ENCODE measurements at regions not wholly inside any gene's neighbourhood (a gene's known extent, or its start where the extent isn't known, plus 50 kb on each side); places are given as distances from the start of the nearest gene placed in this dataset.
A peak's percentile ranks its signal among the peaks of the same experiment; 100 is the strongest.

- TF ChIP-seq, protein P1, sequence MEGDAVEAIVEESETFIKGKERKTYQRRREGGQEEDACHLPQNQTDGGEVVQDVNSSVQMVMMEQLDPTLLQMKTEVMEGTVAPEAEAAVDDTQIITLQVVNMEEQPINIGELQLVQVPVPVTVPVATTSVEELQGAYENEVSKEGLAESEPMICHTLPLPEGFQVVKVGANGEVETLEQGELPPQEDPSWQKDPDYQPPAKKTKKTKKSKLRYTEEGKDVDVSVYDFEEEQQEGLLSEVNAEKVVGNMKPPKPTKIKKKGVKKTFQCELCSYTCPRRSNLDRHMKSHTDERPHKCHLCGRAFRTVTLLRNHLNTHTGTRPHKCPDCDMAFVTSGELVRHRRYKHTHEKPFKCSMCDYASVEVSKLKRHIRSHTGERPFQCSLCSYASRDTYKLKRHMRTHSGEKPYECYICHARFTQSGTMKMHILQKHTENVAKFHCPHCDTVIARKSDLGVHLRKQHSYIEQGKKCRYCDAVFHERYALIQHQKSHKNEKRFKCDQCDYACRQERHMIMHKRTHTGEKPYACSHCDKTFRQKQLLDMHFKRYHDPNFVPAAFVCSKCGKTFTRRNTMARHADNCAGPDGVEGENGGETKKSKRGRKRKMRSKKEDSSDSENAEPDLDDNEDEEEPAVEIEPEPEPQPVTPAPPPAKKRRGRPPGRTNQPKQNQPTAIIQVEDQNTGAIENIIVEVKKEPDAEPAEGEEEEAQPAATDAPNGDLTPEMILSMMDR (IDR thresholded peaks at IDR 0.05), result no peak
- Histone ChIP-seq H3K4me3 (ENCODE audit: low read depth in 1 of 2, low read length in 1 of 2) (no peak overlapping the region), H3K27me3 (no peaks in the 10 kb centered on the region), H3K9me3 (no peaks in the 10 kb centered on the region), H3K36me3 (no peaks in the 10 kb centered on the region), H3K4me1 (ENCODE audit: control insufficient read depth in 1 of 2, insufficient read depth in 1 of 2, low read depth in 1 of 2, low read length in 1 of 2) (no peaks in the 10 kb centered on the region), H3K27ac (no peak overlapping the region)
Measured at GRCh38 chr12:47573146-47573659, 132.6 kb downstream of the RPAP3 start.

GRCh38 chr12:47570151-47570550 is 135.7 kb downstream of the RPAP3 start:
- TF ChIP-seq, protein P1 (IDR thresholded peaks at IDR 0.05), result no peak
- Histone ChIP-seq H3K36me3 (no peaks in the 10 kb centered on the region), H3K27ac (no peak overlapping the region), H3K4me3 (ENCODE audit: low read depth in 1 of 2, low read length in 1 of 2) (no peak overlapping the region), H3K9me3 (no peaks in the 10 kb centered on the region), H3K27me3 (no peaks in the 10 kb centered on the region), H3K4me1 (ENCODE audit: control insufficient read depth in 1 of 2, insufficient read depth in 1 of 2, low read depth in 1 of 2, low read length in 1 of 2) (no peaks in the 10 kb centered on the region)

- TF ChIP-seq, protein P1 (IDR thresholded peaks at IDR 0.05), result no peak
- H3K9me3 ChIP-seq, result no peaks in the 10 kb centered on the region
- peaks cover 50 to 58% of the 10 kb centered on the region in 2 experiments for H3K4me1 ChIP-seq (ENCODE audit: control insufficient read depth in 1 of 2, insufficient read depth in 1 of 2, low read depth in 1 of 2, low read length in 1 of 2)
- H3K4me3 ChIP-seq (ENCODE audit: low read depth in 1 of 2, low read length in 1 of 2), result no peak overlapping the region
- no peaks in the 10 kb centered on the region for H3K36me3 ChIP-seq
- H3K27me3 ChIP-seq, result no peaks in the 10 kb centered on the region
- peak overlapping the region; percentile 89 for H3K27ac ChIP-seq
Measured at GRCh38 chr12:47562201-47562600, 143.6 kb downstream of the RPAP3 start.

- H3K27me3 ChIP-seq, result no peaks in the 10 kb centered on the region
- H3K4me3 ChIP-seq (ENCODE audit: low read depth in 1 of 2, low read length in 1 of 2), result peak overlapping the region in 1 of 2 experiments; percentile 50
- no peaks in the 10 kb centered on the region for H3K9me3 ChIP-seq
- H3K36me3 ChIP-seq, result no peaks in the 10 kb centered on the region
- H3K4me1 ChIP-seq (ENCODE audit: control insufficient read depth in 1 of 2, insufficient read depth in 1 of 2, low read depth in 1 of 2, low read length in 1 of 2), result peaks cover 50 to 58% of the 10 kb centered on the region in 2 experiments
- H3K27ac ChIP-seq, result peak overlapping the region; percentile 89
- TF ChIP-seq, protein P1 (IDR thresholded peaks at IDR 0.05), result no peak
Measured at GRCh38 chr12:47561746-47562145, 144.1 kb downstream of the RPAP3 start.

DNA sequence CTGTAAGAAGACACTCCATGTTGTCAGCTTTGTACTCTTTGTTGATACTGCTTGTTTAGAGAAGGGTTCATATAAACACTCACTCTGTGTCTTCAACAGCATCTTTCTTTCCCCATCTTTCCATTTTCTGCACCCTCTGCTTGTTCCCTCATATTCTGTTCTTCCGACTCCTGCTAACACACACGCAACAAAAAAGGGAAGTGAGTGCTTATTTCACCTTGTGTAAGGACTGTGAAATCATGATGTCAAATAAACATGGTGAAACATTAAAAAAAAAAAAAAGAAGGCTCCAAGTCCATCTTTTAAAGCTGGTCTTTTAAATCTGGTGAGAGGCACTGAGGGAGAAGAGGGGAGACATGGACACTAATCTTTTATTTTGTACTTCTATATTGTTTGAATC is 145.4 kb downstream of the RPAP3 start:
- no peaks in the 10 kb centered on the region for H3K27me3 ChIP-seq
- TF ChIP-seq, protein P1 (IDR thresholded peaks at IDR 0.05), result no peak
- H3K9me3 ChIP-seq, result no peaks in the 10 kb centered on the region
- H3K4me1 ChIP-seq (ENCODE audit: control insufficient read depth in 1 of 2, insufficient read depth in 1 of 2, low read depth in 1 of 2, low read length in 1 of 2), result peaks cover 57 to 64% of the 10 kb centered on the region in 2 experiments
- peak overlapping the region; percentile 89 for H3K27ac ChIP-seq
- no peaks in the 10 kb centered on the region for H3K36me3 ChIP-seq
- peak overlapping the region; percentile 36 to 50 for H3K4me3 ChIP-seq (ENCODE audit: low read depth in 1 of 2, low read length in 1 of 2)

Measured in neutrophil (primary cell).